HepG2 (cell line): ENCODE measurements at regions not wholly inside any gene's neighbourhood (a gene's known extent, or its start where the extent isn't known, plus 50 kb on each side); places are given as distances from the start of the nearest gene placed in this dataset.

ENCODE experiments used
- ATAC-seq: fragments of 200-7000 bp; cut with Tn5 transposase; 3 replicates; pipeline ENCODE4 v1.9.1; 2020; ENCODE audit warnings: mild to moderate bottlenecking, moderate library complexity
- BruUV-seq: library from RNA; stranded (reverse); fragments of 400-500 nt; replicated peaks from 2 replicates; lab custom pipeline; 2021; lab: Mats Ljungman, UMichigan
- CTCF ChIA-PET: fragments of 300-600 bp; formaldehyde crosslinking; extraction: SDS; loops from one replicate; lab custom pipeline; 2021; ENCODE audit warnings: low total read pairs, inconsistent platforms, low intra/inter-chr PET ratio; lab: Yijun Ruan, JAX
- POLR2A ChIA-PET: fragments of 350-600 bp; sonication (Branson Sonifier 250); formaldehyde crosslinking; loops from one replicate; lab custom pipeline; 2020; ENCODE audit warnings: antibody characterized with exemption, inconsistent platforms; lab: Yijun Ruan, JAX
- DNase-seq: peaks from one replicate; pipeline ENCODE4 v3.0.0-alpha.2; 2015; ENCODE audit warnings: low spot score
- FAIRE-seq: peaks from 3 replicates; lab custom pipeline; 2011; peaks lifted over from hg19 to GRCh38; lab: Jason Lieb, UNC
- H2AFZ ChIP-seq: one replicate; pipeline ENCODE4 v1.6.1; 2011; ENCODE audit warnings: low read length, inconsistent platforms
- H3K27ac ChIP-seq: fragments of 300-600 bp; 3 replicates; pipeline ENCODE4 v1.8.0; 2011; ENCODE audit warnings: mixed run types, mild to moderate bottlenecking, mixed read lengths, low read length, inconsistent platforms; ENCODE audit not compliant: insufficient read depth; ENCODE audit errors: extremely low read length
- H3K27me3 ChIP-seq, 2 experiments: fragments of 200-600 bp in 1 of 2; 2 replicates in 1 of 2; 3 replicates in 1 of 2; pipeline versions ENCODE4 v1.6.0 to v1.8.0; 2011; ENCODE audit warnings: low read length in 2 of 2, mild to moderate bottlenecking in 2 of 2, moderate library complexity in 2 of 2, inconsistent platforms in 1 of 2; ENCODE audit not compliant: insufficient read depth in 2 of 2, control insufficient read depth in 1 of 2
- H3K36me3 ChIP-seq, 2 experiments: fragments of 200-600 bp in 1 of 2; replicated peaks in 1 of 2; 2 replicates in 1 of 2; 3 replicates in 1 of 2; pipeline versions ENCODE4 v1.5.1 to v1.8.0; 2011; ENCODE audit warnings: low read length in 2 of 2, inconsistent platforms in 1 of 2; ENCODE audit not compliant: insufficient read depth in 2 of 2, control insufficient read depth in 1 of 2
- H3K4me1 ChIP-seq: 2 replicates; pipeline ENCODE4 v1.5.1; 2012; ENCODE audit warnings: low read length, inconsistent platforms; ENCODE audit not compliant: insufficient read depth
- H3K4me2 ChIP-seq: 2 replicates; pipeline ENCODE4 v1.6.0; 2011; ENCODE audit warnings: low read depth, low read length, inconsistent platforms
- H3K4me3 ChIP-seq, 3 experiments: fragments of 200-600 bp in 1 of 3; sonication (generic), shearing (Covaris generic) in 1 of 3; replicated peaks in 1 of 3; 2 replicates each; pipeline ENCODE4 v1.5.1; 2011 to 2016; ENCODE audit warnings: low read length in 3 of 3, inconsistent platforms in 2 of 3, low read depth in 2 of 3, mild to moderate bottlenecking in 2 of 3, control low read depth in 1 of 3, mixed read lengths in 1 of 3; ENCODE audit not compliant: insufficient read depth in 1 of 3
- H3K79me2 ChIP-seq: one replicate; pipeline ENCODE4 v1.6.1; 2011; ENCODE audit warnings: low read length, inconsistent platforms; ENCODE audit not compliant: insufficient read depth
- H3K9ac ChIP-seq: 2 replicates; pipeline ENCODE4 v1.6.0; 2011; ENCODE audit warnings: mild to moderate bottlenecking, low read depth, low read length, inconsistent platforms; ENCODE audit not compliant: insufficient read depth
- H3K9me3 ChIP-seq: 2 replicates; pipeline ENCODE4 v1.5.1; 2012; ENCODE audit warnings: mild to moderate bottlenecking, low read length
- H4K20me1 ChIP-seq: 2 replicates; pipeline ENCODE4 v1.6.0; 2011; ENCODE audit warnings: inconsistent platforms, mild to moderate bottlenecking, low read length, moderate library complexity; ENCODE audit not compliant: insufficient read depth
- CBFB ChIP-seq: sonication (generic); formaldehyde crosslinking; IDR thresholded peaks from 2 replicates; pipeline ENCODE4 v1.4.0; 2020; ENCODE audit warnings: missing genetic modification reagents
- CEBPB ChIP-seq: IDR thresholded peaks from 2 replicates; pipeline ENCODE4 v1.6.1; 2011; ENCODE audit warnings: low read depth, low read length, improper control_type of control experiment, borderline replicate concordance
- CREB1 ChIP-seq, 2 experiments: fragments of 450-650 bp in 1 of 2; IDR thresholded peaks; 2 replicates each; pipeline ENCODE4 v1.6.1; 2016 to 2017; ENCODE audit warnings: control low read depth in 1 of 2, mild to moderate bottlenecking in 1 of 2, missing compliant biosample characterization in 1 of 2, missing genetic modification characterization in 1 of 2
- HNRNPL ChIP-seq: fragments of 200-400 bp; formaldehyde crosslinking; IDR thresholded peaks from 2 replicates; pipeline ENCODE4 v1.6.1; 2017; ENCODE audit warnings: mild to moderate bottlenecking, low read depth, low read length
- HNRNPUL1 ChIP-seq: fragments of 200-400 bp; formaldehyde crosslinking; IDR thresholded peaks from 2 replicates; pipeline ENCODE4 v1.6.1; 2017; ENCODE audit warnings: low read depth, mild to moderate bottlenecking, low read length, moderate library complexity
- KLF12 ChIP-seq: sonication (generic); formaldehyde crosslinking; IDR thresholded peaks from 2 replicates; pipeline ENCODE4 v1.4.0; 2020; ENCODE audit warnings: missing genetic modification reagents, borderline replicate concordance
- SPEN ChIP-seq: sonication (generic); formaldehyde crosslinking; IDR thresholded peaks from 2 replicates; pipeline ENCODE4 v1.5.1; 2020; ENCODE audit warnings: low read depth, mild to moderate bottlenecking, missing genetic modification reagents
- YEATS2 ChIP-seq: sonication (generic); formaldehyde crosslinking; IDR thresholded peaks from 2 replicates; pipeline ENCODE4 v1.4.0; 2020; ENCODE audit warnings: missing genetic modification reagents, borderline replicate concordance
- ZFP90 ChIP-seq: sonication (generic); formaldehyde crosslinking; IDR thresholded peaks from 2 replicates; pipeline ENCODE4 v1.8.0; 2022; ENCODE audit warnings: missing genetic modification reagents, mild to moderate bottlenecking, inconsistent platforms, borderline replicate concordance
- ZNF556 ChIP-seq: sonication (generic); formaldehyde crosslinking; IDR thresholded peaks from 2 replicates; pipeline ENCODE4 v1.4.0; 2020; ENCODE audit warnings: mild to moderate bottlenecking, missing genetic modification reagents, borderline replicate concordance
- ZNF746 ChIP-seq: sonication (generic); formaldehyde crosslinking; IDR thresholded peaks from 2 replicates; pipeline ENCODE4 v1.8.0; 2022; ENCODE audit warnings: mild to moderate bottlenecking, missing genetic modification reagents
- WGBS: methylation state at CpG from one replicate; pipeline ENCODE4 v1.1.6; 2017; ENCODE audit warnings: low lambda C conversion rate; 5-methylcytosine and 5-hydroxymethylcytosine counted together
- in situ Hi-C: cut with HindIII; loops from 2 replicates; pipeline ENCODE4 v1.10.0; 2017; ENCODE audit warnings: low pct_unique_long_range_greater_than_20kb; ENCODE audit not compliant: extremely low pct_ligation_motif_present
- intact Hi-C: fragments of 100-400 bp; cut with micrococcal nuclease; formaldehyde crosslinking; loops from one replicate; pipeline ENCODE4 v1.10.0; 2022; ENCODE audit not compliant: unreplicated experiment
- TF ChIP-seq, protein P1 (sequence below): sonication (generic); formaldehyde crosslinking; IDR thresholded peaks from 2 replicates; pipeline ENCODE4 v1.8.0; 2022; ENCODE audit warnings: mild to moderate bottlenecking, missing genetic modification reagents
- TF ChIP-seq, protein P2 (sequence below): sonication (generic); formaldehyde crosslinking; conservative IDR thresholded peaks from 2 replicates; pipeline ENCODE4 v1.4.0; 2020; ENCODE audit warnings: missing genetic modification reagents
- TF ChIP-seq, protein P3 (sequence below): sonication (generic); formaldehyde crosslinking; IDR thresholded peaks from 2 replicates; pipeline ENCODE4 v1.8.0; 2022; ENCODE audit warnings: missing genetic modification reagents, low read depth, mild to moderate bottlenecking, borderline replicate concordance
- TF ChIP-seq, protein P4 (sequence below): sonication (generic); formaldehyde crosslinking; IDR thresholded peaks from 2 replicates; pipeline ENCODE4 v1.8.0; 2022; ENCODE audit warnings: missing genetic modification reagents, mild to moderate bottlenecking, borderline replicate concordance
- TF ChIP-seq, protein P5 (sequence below): sonication (generic); formaldehyde crosslinking; IDR thresholded peaks from 2 replicates; pipeline ENCODE4 v1.5.0; 2020; ENCODE audit warnings: mild to moderate bottlenecking, missing genetic modification reagents
- TF ChIP-seq, protein P6 (sequence below): sonication (generic); formaldehyde crosslinking; IDR thresholded peaks from 2 replicates; pipeline ENCODE4 v1.4.0; 2020; ENCODE audit warnings: mild to moderate bottlenecking, missing genetic modification reagents

DNA sequence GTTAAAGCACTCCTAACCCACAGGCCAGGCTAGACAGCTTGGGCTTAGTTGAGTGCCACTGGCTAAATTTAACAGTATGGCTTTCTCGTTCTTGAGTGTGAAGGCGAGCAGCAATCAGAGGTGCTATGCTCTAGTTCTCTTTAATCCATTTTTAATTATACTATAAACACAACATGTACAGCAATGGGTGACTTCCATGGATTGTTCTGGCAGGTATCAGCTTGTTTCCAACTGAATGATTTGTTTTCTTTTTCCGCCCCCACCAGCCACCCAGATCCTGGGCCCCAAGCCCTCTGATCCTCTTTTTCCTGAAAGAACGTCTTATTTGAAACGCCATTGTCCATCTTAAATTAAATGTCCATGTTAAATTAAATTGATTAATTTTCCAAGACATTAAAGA, 244.8 kb downstream of the IKZF2 start:
- no peak overlapping the region for H2AFZ ChIP-seq
- FAIRE-seq (no peak), ATAC-seq (no peak), DNase-seq (no peak)
- no peak overlapping the region for H3K4me2 ChIP-seq
- no TSS peak for BruUV-seq
- ChIA-PET CTCF (no interaction called here), POLR2A (no interaction called here)
- no peaks in the 10 kb centered on the region for H3K9me3 ChIP-seq
- WGBS = 7% methylated on average over 5 of the region's 5 CpGs
- H4K20me1 ChIP-seq = no peaks in the 10 kb centered on the region
- H3K4me1 ChIP-seq = no peaks in the 10 kb centered on the region
- no peaks in the 10 kb centered on the region for H3K27me3 ChIP-seq
- H3K36me3 ChIP-seq = no peaks in the 10 kb centered on the region
- no peak overlapping the region for H3K9ac ChIP-seq
- H3K27ac ChIP-seq = no peak overlapping the region
- no peak overlapping the region for H3K4me3 ChIP-seq
- no peaks in the 10 kb centered on the region for H3K79me2 ChIP-seq
- intact Hi-C loops (no loop called here), in situ Hi-C loops (no loop called here)
- TF ChIP-seq, protein P1, sequence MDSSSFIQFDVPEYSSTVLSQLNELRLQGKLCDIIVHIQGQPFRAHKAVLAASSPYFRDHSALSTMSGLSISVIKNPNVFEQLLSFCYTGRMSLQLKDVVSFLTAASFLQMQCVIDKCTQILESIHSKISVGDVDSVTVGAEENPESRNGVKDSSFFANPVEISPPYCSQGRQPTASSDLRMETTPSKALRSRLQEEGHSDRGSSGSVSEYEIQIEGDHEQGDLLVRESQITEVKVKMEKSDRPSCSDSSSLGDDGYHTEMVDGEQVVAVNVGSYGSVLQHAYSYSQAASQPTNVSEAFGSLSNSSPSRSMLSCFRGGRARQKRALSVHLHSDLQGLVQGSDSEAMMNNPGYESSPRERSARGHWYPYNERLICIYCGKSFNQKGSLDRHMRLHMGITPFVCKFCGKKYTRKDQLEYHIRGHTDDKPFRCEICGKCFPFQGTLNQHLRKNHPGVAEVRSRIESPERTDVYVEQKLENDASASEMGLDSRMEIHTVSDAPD (CRISPR knock-in tag) = no peak
- TF ChIP-seq CEBPB (no peak), HNRNPUL1 (no peak), ZNF746 (CRISPR knock-in tag) (no peak), HNRNPL (no peak), SPEN (no peak), YEATS2 (CRISPR knock-in tag) (no peak), ZNF556 (CRISPR knock-in tag) (no peak), KLF12 (no peak), ZFP90 (CRISPR knock-in tag) (no peak), CBFB (CRISPR knock-in tag) (no peak), CREB1 (IDR thresholded peaks at IDR 0.05) (no peak), CREB1 (CRISPR knock-in tag; IDR thresholded peaks at IDR 0.05) (no peak)
- TF ChIP-seq, protein P2, sequence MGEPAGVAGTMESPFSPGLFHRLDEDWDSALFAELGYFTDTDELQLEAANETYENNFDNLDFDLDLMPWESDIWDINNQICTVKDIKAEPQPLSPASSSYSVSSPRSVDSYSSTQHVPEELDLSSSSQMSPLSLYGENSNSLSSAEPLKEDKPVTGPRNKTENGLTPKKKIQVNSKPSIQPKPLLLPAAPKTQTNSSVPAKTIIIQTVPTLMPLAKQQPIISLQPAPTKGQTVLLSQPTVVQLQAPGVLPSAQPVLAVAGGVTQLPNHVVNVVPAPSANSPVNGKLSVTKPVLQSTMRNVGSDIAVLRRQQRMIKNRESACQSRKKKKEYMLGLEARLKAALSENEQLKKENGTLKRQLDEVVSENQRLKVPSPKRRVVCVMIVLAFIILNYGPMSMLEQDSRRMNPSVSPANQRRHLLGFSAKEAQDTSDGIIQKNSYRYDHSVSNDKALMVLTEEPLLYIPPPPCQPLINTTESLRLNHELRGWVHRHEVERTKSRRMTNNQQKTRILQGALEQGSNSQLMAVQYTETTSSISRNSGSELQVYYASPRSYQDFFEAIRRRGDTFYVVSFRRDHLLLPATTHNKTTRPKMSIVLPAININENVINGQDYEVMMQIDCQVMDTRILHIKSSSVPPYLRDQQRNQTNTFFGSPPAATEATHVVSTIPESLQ (CRISPR knock-in tag) = no peak
- TF ChIP-seq, protein P3, sequence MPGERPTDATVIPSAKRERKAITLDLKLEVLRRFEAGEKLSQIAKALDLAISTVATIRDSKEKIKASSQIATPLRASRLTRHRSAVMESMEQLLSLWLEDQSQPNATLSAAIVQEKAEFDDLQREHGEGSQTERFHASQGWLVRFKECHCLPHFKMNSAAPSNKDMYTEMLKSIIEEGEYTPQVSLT (CRISPR knock-in tag) = no peak
- TF ChIP-seq, protein P4, sequence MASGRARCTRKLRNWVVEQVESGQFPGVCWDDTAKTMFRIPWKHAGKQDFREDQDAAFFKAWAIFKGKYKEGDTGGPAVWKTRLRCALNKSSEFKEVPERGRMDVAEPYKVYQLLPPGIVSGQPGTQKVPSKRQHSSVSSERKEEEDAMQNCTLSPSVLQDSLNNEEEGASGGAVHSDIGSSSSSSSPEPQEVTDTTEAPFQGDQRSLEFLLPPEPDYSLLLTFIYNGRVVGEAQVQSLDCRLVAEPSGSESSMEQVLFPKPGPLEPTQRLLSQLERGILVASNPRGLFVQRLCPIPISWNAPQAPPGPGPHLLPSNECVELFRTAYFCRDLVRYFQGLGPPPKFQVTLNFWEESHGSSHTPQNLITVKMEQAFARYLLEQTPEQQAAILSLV = no peak
- TF ChIP-seq, protein P5, sequence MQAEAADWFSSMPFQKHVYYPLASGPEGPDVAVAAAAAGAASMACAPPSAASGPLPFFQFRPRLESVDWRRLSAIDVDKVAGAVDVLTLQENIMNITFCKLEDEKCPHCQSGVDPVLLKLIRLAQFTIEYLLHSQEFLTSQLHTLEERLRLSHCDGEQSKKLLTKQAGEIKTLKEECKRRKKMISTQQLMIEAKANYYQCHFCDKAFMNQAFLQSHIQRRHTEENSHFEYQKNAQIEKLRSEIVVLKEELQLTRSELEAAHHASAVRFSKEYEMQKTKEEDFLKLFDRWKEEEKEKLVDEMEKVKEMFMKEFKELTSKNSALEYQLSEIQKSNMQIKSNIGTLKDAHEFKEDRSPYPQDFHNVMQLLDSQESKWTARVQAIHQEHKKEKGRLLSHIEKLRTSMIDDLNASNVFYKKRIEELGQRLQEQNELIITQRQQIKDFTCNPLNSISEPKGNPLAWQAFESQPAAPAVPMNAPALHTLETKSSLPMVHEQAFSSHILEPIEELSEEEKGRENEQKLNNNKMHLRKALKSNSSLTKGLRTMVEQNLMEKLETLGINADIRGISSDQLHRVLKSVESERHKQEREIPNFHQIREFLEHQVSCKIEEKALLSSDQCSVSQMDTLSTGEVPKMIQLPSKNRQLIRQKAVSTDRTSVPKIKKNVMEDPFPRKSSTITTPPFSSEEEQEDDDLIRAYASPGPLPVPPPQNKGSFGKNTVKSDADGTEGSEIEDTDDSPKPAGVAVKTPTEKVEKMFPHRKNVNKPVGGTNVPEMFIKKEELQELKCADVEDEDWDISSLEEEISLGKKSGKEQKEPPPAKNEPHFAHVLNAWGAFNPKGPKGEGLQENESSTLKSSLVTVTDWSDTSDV = no peak
- TF ChIP-seq, protein P6, sequence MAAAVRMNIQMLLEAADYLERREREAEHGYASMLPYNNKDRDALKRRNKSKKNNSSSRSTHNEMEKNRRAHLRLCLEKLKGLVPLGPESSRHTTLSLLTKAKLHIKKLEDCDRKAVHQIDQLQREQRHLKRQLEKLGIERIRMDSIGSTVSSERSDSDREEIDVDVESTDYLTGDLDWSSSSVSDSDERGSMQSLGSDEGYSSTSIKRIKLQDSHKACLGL (CRISPR knock-in tag) = no peak
